Suprapubic skin (tissue), 3 donors: ENCODE measurements at regions not wholly inside any gene's neighbourhood (a gene's known extent, or its start where the extent isn't known, plus 50 kb on each side); places are given as distances from the start of the nearest gene placed in this dataset.

Source experiments
- CTCF ChIP-seq, 2 donors: fragments of 200-600 bp in 1 of 2; fragments of 450-650 bp in 1 of 2; sonication (generic) in 1 of 2; IDR thresholded peaks; one replicate each; pipeline ENCODE4 v1.5.1; 2016 to 2019; ENCODE audit warnings: antibody characterized with exemption in 2 of 2, mild to moderate bottlenecking in 1 of 2, moderate library complexity in 1 of 2
- POLR2A ChIP-seq, 2 donors: fragments of 450-650 bp; IDR thresholded peaks; one replicate each; pipeline ENCODE4 v1.6.1; 2017; ENCODE audit warnings: antibody characterized with exemption in 2 of 2, mild to moderate bottlenecking in 2 of 2, moderate library complexity in 2 of 2

GRCh38 chr5:45017568-45017967, 208.8 kb downstream of the MRPS30 start:
- TF ChIP-seq CTCF (IDR thresholded peaks at IDR 0.05) (no peak), POLR2A (IDR thresholded peaks at IDR 0.05) (no peak)
